ENCODE measurements at regions not wholly inside any gene's neighbourhood (a gene's known extent, or its start where the extent isn't known, plus 50 kb on each side); places are given as distances from the start of the nearest gene placed in this dataset.
"Not testable (repeated sequence)": the region's sequence is repeated elsewhere in the genome, so short reads cannot be mapped to it uniquely, and the experiment has no call there.

GRCh38 chr15:79492065-79492464, 59.9 kb downstream of the MINAR1 start:
- no peak overlapping the region for H3K27ac ChIP-seq
- no peak for ATAC-seq (replicated peaks in 6 of 8)
- WGBS, 10 experiments = 20 to 97% (median 67%) methylated on average over 2 to 3 of the region's 3 CpGs
- no peak overlapping the region for H3K4me3 ChIP-seq
- in situ Hi-C loops (cut with MboI; ENCODE audit: low pct_unique_long_range_greater_than_20kb in 2 of 9, low sequenced_read_pairs in 9 of 9, unreplicated experiment in 9 of 9) = no loop called here
- H3K4me1 ChIP-seq (replicated peaks in 1 of 2) = peaks cover 26 to 27% of the 10 kb centered on the region in 2 donors

- 36 to 90% (median 66%) methylated on average over 1 to 7 of the region's 7 CpGs; no CpG with 5 or more reads in 1 of the 10 experiments for WGBS, 10 experiments
- in situ Hi-C loops (cut with MboI; ENCODE audit: low pct_unique_long_range_greater_than_20kb in 2 of 9, low sequenced_read_pairs in 9 of 9, unreplicated experiment in 9 of 9) = no loop called here
- H3K4me3 ChIP-seq = no peak overlapping the region
- H3K27ac ChIP-seq = peak overlapping the region; percentile 31 to 35
- peak in 5 of 8 experiments; percentile 46 to 78 (median 65) for ATAC-seq (replicated peaks in 6 of 8)
- H3K4me1 ChIP-seq (replicated peaks in 1 of 2) = peaks cover 37 to 39% of the 10 kb centered on the region in 2 donors
These were observed 62.3 kb downstream of the MINAR1 start for GRCh38 chr15:79494384-79494909.

GRCh38 chr15:79494963-79495755, 63.0 kb downstream of the MINAR1 start:
- WGBS, 10 experiments = 43 to 89% (median 83%) methylated on average over 1 of the region's 6 CpGs; no CpG with 5 or more reads in 7 of the 10 experiments
- ATAC-seq (replicated peaks in 6 of 8) = peak in 4 of 8 experiments; percentile 45 to 58 (median 54)
- Histone ChIP-seq H3K4me1 (replicated peaks in 1 of 2) (peaks cover 37 to 39% of the 10 kb centered on the region in 2 donors), H3K27ac (no peak overlapping the region), H3K4me3 (no peak overlapping the region)
- in situ Hi-C loops (cut with MboI; ENCODE audit: low pct_unique_long_range_greater_than_20kb in 2 of 9, low sequenced_read_pairs in 9 of 9, unreplicated experiment in 9 of 9) = no loop called here

- ATAC-seq (replicated peaks in 6 of 8) = peak in 6 of 8 experiments; percentile 15 to 56 (median 54)
- Histone ChIP-seq H3K27ac (no peak overlapping the region), H3K4me1 (replicated peaks in 1 of 2) (peaks cover 39 to 41% of the 10 kb centered on the region in 2 donors), H3K4me3 (no peak overlapping the region)
- in situ Hi-C loops (cut with MboI; ENCODE audit: low pct_unique_long_range_greater_than_20kb in 2 of 9, low sequenced_read_pairs in 9 of 9, unreplicated experiment in 9 of 9) = no loop called here
- 80 to 100% (median 100%) methylated on average over 1 of the region's 2 CpGs; no CpG with 5 or more reads in 7 of the 10 experiments for WGBS, 10 experiments
These were observed 63.6 kb downstream of the MINAR1 start for GRCh38 chr15:79495775-79496174.

- in situ Hi-C loops (cut with MboI; ENCODE audit: low pct_unique_long_range_greater_than_20kb in 2 of 9, low sequenced_read_pairs in 9 of 9, unreplicated experiment in 9 of 9) = no loop called here
- no peak for ATAC-seq (replicated peaks in 6 of 8)
- Histone ChIP-seq H3K4me1 (replicated peaks in 1 of 2) (peaks cover 39 to 45% of the 10 kb centered on the region in 2 donors), H3K4me3 (no peak overlapping the region), H3K27ac (no peak overlapping the region)
- 20 to 100% (median 79%) methylated on average over 1 to 3 of the region's 4 CpGs; no CpG with 5 or more reads in 4 of the 10 experiments for WGBS, 10 experiments
These were observed 64.7 kb downstream of the MINAR1 start for GRCh38 chr15:79496838-79497237.

- in situ Hi-C loops (cut with MboI; ENCODE audit: low pct_unique_long_range_greater_than_20kb in 2 of 9, low sequenced_read_pairs in 9 of 9, unreplicated experiment in 9 of 9) = no loop called here
- 0 to 80% (median 30%) methylated on average over 1 to 4 of the region's 5 CpGs; no CpG with 5 or more reads in 2 of the 10 experiments for WGBS, 10 experiments
- peaks cover 21 to 27% of the 10 kb centered on the region in 2 donors for H3K4me1 ChIP-seq (replicated peaks in 1 of 2)
- ATAC-seq (replicated peaks in 6 of 8) = peak in 4 of 8 experiments; percentile 40 to 95 (median 78)
- no peak overlapping the region for H3K27ac ChIP-seq
- H3K4me3 ChIP-seq = no peak overlapping the region
These were observed 69.0 kb downstream of the MINAR1 start for GRCh38 chr15:79501086-79501485.

GRCh38 chr15:79505956-79506355, 73.8 kb downstream of the MINAR1 start:
- 73 to 100% (median 88%) methylated on average over 1 to 4 of the region's 4 CpGs; no CpG with 5 or more reads in 3 of the 10 experiments for WGBS, 10 experiments
- Histone ChIP-seq H3K4me1 (replicated peaks in 1 of 2) (peaks cover 0 to 5% of the 10 kb centered on the region in 2 donors), H3K27ac (no peak overlapping the region), H3K4me3 (no peak overlapping the region)
- no peak for ATAC-seq (replicated peaks in 6 of 8)
- in situ Hi-C loops (cut with MboI; ENCODE audit: low pct_unique_long_range_greater_than_20kb in 2 of 9, low sequenced_read_pairs in 9 of 9, unreplicated experiment in 9 of 9) = no loop called here

GRCh38 chr15:79512844-79513243, 80.7 kb downstream of the MINAR1 start:
- H3K4me3 ChIP-seq; H3K27ac ChIP-seq; in situ Hi-C loops (cut with MboI; ENCODE audit: low pct_unique_long_range_greater_than_20kb in 2 of 9, low sequenced_read_pairs in 9 of 9, unreplicated experiment in 9 of 9): not testable (repeated sequence)
- H3K4me1 ChIP-seq (replicated peaks in 1 of 2) = peaks cover 14 to 15% of the 10 kb centered on the region in 2 donors
- peak in 5 of 8 experiments; percentile 27 to 84 (median 64) for ATAC-seq (replicated peaks in 6 of 8)
- WGBS, 10 experiments = 0 to 80% (median 17%) methylated on average over 1 to 2 of the region's 3 CpGs; no CpG with 5 or more reads in 5 of the 10 experiments

GRCh38 chr15:79513417-79513816, 81.3 kb downstream of the MINAR1 start:
- Histone ChIP-seq H3K27ac (no peak overlapping the region), H3K4me1 (replicated peaks in 1 of 2) (peaks cover 14 to 15% of the 10 kb centered on the region in 2 donors), H3K4me3 (no peak overlapping the region)
- in situ Hi-C loops (cut with MboI; ENCODE audit: low pct_unique_long_range_greater_than_20kb in 2 of 9, low sequenced_read_pairs in 9 of 9, unreplicated experiment in 9 of 9) = no loop called here
- peak in 2 of 8 experiments; percentile 23 to 54 for ATAC-seq (replicated peaks in 6 of 8)
- 6 to 91% (median 75%) methylated on average over 2 to 7 of the region's 8 CpGs; no CpG with 5 or more reads in 1 of the 10 experiments for WGBS, 10 experiments

- WGBS, 10 experiments = 64 to 96% (median 91%) methylated on average over 2 to 5 of the region's 5 CpGs; no CpG with 5 or more reads in 6 of the 10 experiments
- Histone ChIP-seq H3K4me3 (no peak overlapping the region), H3K27ac (no peak overlapping the region), H3K4me1 (replicated peaks in 1 of 2) (peaks cover 17 to 18% of the 10 kb centered on the region in 2 donors)
- ATAC-seq (replicated peaks in 6 of 8) = peak in 3 of 8 experiments; percentile 38 to 96 (median 89)
- in situ Hi-C loops (cut with MboI; ENCODE audit: low pct_unique_long_range_greater_than_20kb in 2 of 9, low sequenced_read_pairs in 9 of 9, unreplicated experiment in 9 of 9) = no loop called here
These were observed 81.8 kb downstream of the MINAR1 start for GRCh38 chr15:79513940-79514339.

GRCh38 chr15:79515300-79516027, 83.3 kb downstream of the MINAR1 start:
- peak in 1 of 8 experiments; percentile 83 for ATAC-seq (replicated peaks in 6 of 8)
- in situ Hi-C loops (cut with MboI; ENCODE audit: low pct_unique_long_range_greater_than_20kb in 2 of 9, low sequenced_read_pairs in 9 of 9, unreplicated experiment in 9 of 9) = no loop called here
- Histone ChIP-seq H3K4me3 (no peak overlapping the region), H3K4me1 (replicated peaks in 1 of 2) (peaks cover 26 to 29% of the 10 kb centered on the region in 2 donors), H3K27ac (no peak overlapping the region)
- WGBS, 10 experiments = 24 to 87% (median 66%) methylated on average over 3 to 7 of the region's 7 CpGs

- WGBS, 10 experiments = 0 to 88% (median 44%) methylated on average over 1 to 3 of the region's 3 CpGs; no CpG with 5 or more reads in 4 of the 10 experiments
- H3K4me1 ChIP-seq (replicated peaks in 1 of 2) = peaks cover 26 to 29% of the 10 kb centered on the region in 2 donors
- no peak overlapping the region for H3K27ac ChIP-seq
- in situ Hi-C loops (cut with MboI; ENCODE audit: low pct_unique_long_range_greater_than_20kb in 2 of 9, low sequenced_read_pairs in 9 of 9, unreplicated experiment in 9 of 9) = no loop called here
- no peak overlapping the region for H3K4me3 ChIP-seq
- ATAC-seq (replicated peaks in 6 of 8) = no peak
These were observed 84.0 kb downstream of the MINAR1 start for GRCh38 chr15:79516155-79516554.

- Histone ChIP-seq H3K4me1 (replicated peaks in 1 of 2) (peaks cover 24 to 29% of the 10 kb centered on the region in 2 donors), H3K27ac (no peak overlapping the region), H3K4me3 (no peak overlapping the region)
- in situ Hi-C loops (cut with MboI; ENCODE audit: low pct_unique_long_range_greater_than_20kb in 2 of 9, low sequenced_read_pairs in 9 of 9, unreplicated experiment in 9 of 9) = no loop called here
- no peak for ATAC-seq (replicated peaks in 6 of 8)
- 50 to 100% (median 78%) methylated on average over 1 to 3 of the region's 3 CpGs; no CpG with 5 or more reads in 4 of the 10 experiments for WGBS, 10 experiments
These were observed 84.5 kb downstream of the MINAR1 start for GRCh38 chr15:79516646-79517045.

Measured in motor neuron (in vitro differentiated cells).